WERI-Rb-1 (cell line): ENCODE measurements at regions not wholly inside any gene's neighbourhood (a gene's known extent, or its start where the extent isn't known, plus 50 kb on each side); places are given as distances from the start of the nearest gene placed in this dataset.

ENCODE experiments used
- DNase-seq: peaks from one replicate; pipeline ENCODE4 v3.0.0-alpha.2; 2020
- H3K27ac ChIP-seq: fragments of 250-450 bp; sonication (Bioruptor Pico); 2 replicates; pipeline ENCODE4 v1.5.1; 2020; ENCODE audit warnings: mild to moderate bottlenecking, moderate library complexity
- H3K27me3 ChIP-seq: fragments of 250-450 bp; sonication (Bioruptor Pico); 2 replicates; pipeline ENCODE4 v1.5.1; 2021; ENCODE audit warnings: mild to moderate bottlenecking, low read depth, moderate library complexity; ENCODE audit not compliant: insufficient read depth, severe bottlenecking
- H3K36me3 ChIP-seq: fragments of 250-450 bp; sonication (Bioruptor Pico); 2 replicates; pipeline ENCODE4 v1.5.1; 2020; ENCODE audit warnings: mild to moderate bottlenecking, moderate library complexity
- H3K4me3 ChIP-seq: 2 replicates; pipeline ENCODE4 v1.5.1; 2011; ENCODE audit warnings: low read depth, mild to moderate bottlenecking, control low read depth, low read length
- H3K9me3 ChIP-seq: fragments of 250-450 bp; sonication (Bioruptor Pico); 2 replicates; pipeline ENCODE4 v1.5.1; 2021; ENCODE audit warnings: mild to moderate bottlenecking, moderate library complexity; ENCODE audit not compliant: severe bottlenecking
- TF ChIP-seq, protein P1 (sequence below): IDR thresholded peaks from 2 replicates; pipeline ENCODE4 v1.5.1; 2011; ENCODE audit warnings: low read depth, mild to moderate bottlenecking, control low read depth, inconsistent platforms, low read length

DNA sequence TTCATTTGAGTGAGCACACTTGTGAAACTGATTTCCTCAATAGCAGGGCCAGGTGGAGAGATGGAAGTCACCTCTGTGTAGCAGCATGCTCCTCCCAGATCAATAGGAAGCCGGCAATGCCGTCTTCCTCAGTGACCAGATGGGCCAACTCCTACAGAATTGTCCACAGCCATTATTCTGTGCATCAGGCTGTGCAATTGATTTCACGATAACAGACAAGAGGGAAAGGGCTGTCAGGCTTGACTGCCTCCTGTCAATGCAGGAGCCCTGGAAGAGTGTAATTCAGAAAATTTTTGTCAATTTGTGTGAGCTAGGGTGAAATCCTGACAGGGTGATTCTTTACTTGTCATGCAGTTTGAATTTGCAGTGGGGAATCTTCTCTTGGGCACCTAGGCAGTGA lies 838.4 kb upstream of the NUDT12 start:
- H3K9me3 ChIP-seq = no peaks in the 10 kb centered on the region
- no peaks in the 10 kb centered on the region for H3K27me3 ChIP-seq
- H3K4me3 ChIP-seq = no peak overlapping the region
- no peak overlapping the region for H3K27ac ChIP-seq
- TF ChIP-seq, protein P1, sequence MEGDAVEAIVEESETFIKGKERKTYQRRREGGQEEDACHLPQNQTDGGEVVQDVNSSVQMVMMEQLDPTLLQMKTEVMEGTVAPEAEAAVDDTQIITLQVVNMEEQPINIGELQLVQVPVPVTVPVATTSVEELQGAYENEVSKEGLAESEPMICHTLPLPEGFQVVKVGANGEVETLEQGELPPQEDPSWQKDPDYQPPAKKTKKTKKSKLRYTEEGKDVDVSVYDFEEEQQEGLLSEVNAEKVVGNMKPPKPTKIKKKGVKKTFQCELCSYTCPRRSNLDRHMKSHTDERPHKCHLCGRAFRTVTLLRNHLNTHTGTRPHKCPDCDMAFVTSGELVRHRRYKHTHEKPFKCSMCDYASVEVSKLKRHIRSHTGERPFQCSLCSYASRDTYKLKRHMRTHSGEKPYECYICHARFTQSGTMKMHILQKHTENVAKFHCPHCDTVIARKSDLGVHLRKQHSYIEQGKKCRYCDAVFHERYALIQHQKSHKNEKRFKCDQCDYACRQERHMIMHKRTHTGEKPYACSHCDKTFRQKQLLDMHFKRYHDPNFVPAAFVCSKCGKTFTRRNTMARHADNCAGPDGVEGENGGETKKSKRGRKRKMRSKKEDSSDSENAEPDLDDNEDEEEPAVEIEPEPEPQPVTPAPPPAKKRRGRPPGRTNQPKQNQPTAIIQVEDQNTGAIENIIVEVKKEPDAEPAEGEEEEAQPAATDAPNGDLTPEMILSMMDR = no peak
- no peaks in the 10 kb centered on the region for H3K36me3 ChIP-seq
- no peak for DNase-seq

DNA sequence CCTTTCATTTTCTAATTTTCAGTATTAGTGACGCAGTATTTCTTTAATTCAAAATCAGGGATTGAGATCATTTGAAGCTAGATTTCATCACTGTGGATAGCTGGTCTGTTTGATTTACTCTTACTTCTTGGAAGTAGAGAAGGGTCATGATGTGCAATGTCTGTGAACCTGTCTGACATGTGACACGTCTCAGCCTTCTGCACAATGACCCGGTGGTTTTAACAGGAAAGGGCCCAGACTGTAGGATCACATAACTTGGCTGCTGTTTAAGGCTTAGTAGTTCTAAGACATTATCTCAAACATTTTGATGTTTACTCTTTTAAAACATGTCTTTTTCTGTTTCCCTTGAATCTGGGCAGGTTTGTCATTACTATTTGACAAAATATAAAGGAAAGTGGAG lies 823.3 kb upstream of the NUDT12 start:
- Histone ChIP-seq H3K27ac (no peak overlapping the region), H3K36me3 (no peaks in the 10 kb centered on the region), H3K9me3 (no peaks in the 10 kb centered on the region), H3K27me3 (no peaks in the 10 kb centered on the region), H3K4me3 (no peak overlapping the region)
- DNase-seq = no peak
- TF ChIP-seq, protein P1 = no peak

DNA sequence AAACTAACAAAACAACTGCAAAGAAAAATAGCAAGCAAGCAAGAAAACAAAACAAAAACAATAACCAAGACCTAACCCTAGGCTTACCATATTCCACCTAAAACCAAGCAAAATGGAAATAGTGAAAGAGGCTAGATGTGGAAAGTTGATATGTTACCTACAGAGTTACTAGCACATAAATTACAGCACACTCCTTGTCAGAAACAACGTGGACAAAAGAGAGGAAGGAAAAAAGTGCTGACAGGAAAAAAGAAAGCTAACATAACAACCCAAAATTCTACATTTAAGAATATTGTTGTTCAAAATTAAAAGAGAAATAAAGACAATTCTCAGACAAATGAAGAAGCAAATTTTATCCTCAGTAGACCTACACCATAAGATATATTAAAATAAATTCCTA lies 812.8 kb upstream of the NUDT12 start:
- no peak for DNase-seq
- Histone ChIP-seq H3K27ac (no peak overlapping the region), H3K27me3 (no peaks in the 10 kb centered on the region), H3K36me3 (no peaks in the 10 kb centered on the region), H3K9me3 (no peaks in the 10 kb centered on the region), H3K4me3 (no peak overlapping the region)
- TF ChIP-seq, protein P1 = no peak

DNA sequence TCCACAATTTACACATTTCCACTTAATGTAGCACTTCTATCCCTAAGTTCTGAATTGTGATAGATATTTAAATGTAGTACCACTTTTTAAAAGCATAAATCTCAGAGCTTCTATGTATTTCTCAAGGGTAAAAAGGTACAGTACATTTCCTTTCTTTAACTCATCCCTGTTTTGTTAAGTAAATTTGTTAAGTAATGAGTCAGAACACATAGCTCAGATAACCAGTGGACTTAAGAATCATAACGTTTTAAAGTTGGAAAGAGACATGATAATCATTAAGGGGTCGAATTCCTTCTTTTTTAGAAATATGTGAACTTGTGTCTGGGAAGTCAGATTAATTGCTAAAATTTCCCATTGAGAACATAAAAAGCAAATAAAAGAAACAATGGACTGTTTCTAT lies 810.2 kb upstream of the NUDT12 start:
- H3K36me3 ChIP-seq = no peaks in the 10 kb centered on the region
- no peak overlapping the region for H3K4me3 ChIP-seq
- H3K9me3 ChIP-seq = no peaks in the 10 kb centered on the region
- DNase-seq = no peak
- TF ChIP-seq, protein P1 = no peak
- no peak overlapping the region for H3K27ac ChIP-seq
- H3K27me3 ChIP-seq = no peaks in the 10 kb centered on the region

DNA sequence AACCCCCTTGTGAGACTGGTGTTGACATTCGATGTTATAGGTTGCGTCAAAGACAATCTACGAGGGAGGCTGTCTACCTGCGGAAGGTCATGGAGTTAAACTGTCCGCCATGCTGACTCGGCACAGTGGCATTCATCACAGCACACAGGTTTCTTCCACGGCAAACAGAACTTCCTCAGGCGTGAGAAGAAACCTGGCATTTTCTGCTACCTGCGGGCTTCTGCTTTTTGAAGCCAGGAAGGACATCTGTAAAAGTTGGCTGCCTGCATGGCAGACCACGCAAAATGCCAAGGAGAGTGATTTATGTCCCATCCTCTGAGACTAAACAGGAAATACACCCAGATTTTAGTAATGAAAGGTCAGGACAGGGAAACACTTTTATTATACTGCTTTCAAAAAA lies 809.8 kb upstream of the NUDT12 start:
- Histone ChIP-seq H3K9me3 (no peaks in the 10 kb centered on the region), H3K27me3 (no peaks in the 10 kb centered on the region), H3K4me3 (no peak overlapping the region), H3K36me3 (no peaks in the 10 kb centered on the region), H3K27ac (no peak overlapping the region)
- TF ChIP-seq, protein P1 = no peak
- DNase-seq = no peak

DNA sequence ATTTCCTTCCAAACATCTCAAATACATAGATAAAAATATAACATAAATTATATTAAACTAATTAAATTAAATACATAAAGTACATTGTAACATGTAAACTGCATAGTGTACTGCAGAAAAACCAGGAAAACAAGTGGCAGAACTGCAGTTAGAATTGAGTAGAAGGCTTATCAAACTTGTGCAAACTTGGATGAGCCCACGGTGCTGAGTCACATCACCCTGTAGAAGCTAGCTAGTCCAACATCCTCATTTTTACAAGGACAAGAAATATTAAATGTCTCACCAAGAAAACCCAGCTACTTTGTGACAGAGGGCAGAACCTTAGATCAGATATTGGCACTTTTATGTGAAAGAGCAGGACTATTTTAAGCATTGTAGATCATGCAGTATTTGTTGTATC lies 807.9 kb upstream of the NUDT12 start:
- Histone ChIP-seq H3K4me3 (no peak overlapping the region), H3K9me3 (no peaks in the 10 kb centered on the region), H3K27ac (no peak overlapping the region), H3K27me3 (no peaks in the 10 kb centered on the region), H3K36me3 (no peaks in the 10 kb centered on the region)
- TF ChIP-seq, protein P1 = no peak
- no peak for DNase-seq
